Activated CD8-positive, alpha-beta T cell treated with anti-CD3 and anti-CD28 coated beads, Interleukin-2, amount 10 ng/mL, durations not matched to agents 7 days and 5 days (primary cell): ENCODE measurements at regions not wholly inside any gene's neighbourhood (a gene's known extent, or its start where the extent isn't known, plus 50 kb on each side); places are given as distances from the start of the nearest gene placed in this dataset. TPM values are rescaled to one million over a fixed set of nuclear protein-coding genes. Genes with fewer than 3 reads are reported as not detected.

ENCODE experiments used
- ATAC-seq: fragments of 150-1000 bp; cut with Tn5 transposase; one replicate; pipeline ENCODE4 v1.10.0; 2021; ENCODE audit warnings: moderate library complexity
- CTCF ChIA-PET: fragments of 350-600 bp; sonication (Branson Sonifier 250); formaldehyde crosslinking; loops from one replicate; lab custom pipeline; 2021; ENCODE audit warnings: antibody characterized with exemption; lab: Charles Lee
- POLR2A ChIA-PET: fragments of 350-600 bp; sonication (Branson Sonifier 250); formaldehyde crosslinking; loops from one replicate; lab custom pipeline; 2021; ENCODE audit warnings: antibody characterized with exemption; lab: Charles Lee
- DNase-seq: peaks from one replicate; pipeline ENCODE4 v3.0.0-alpha.2; 2020
- H3K27ac Mint-ChIP-seq: one replicate; pipeline ENCODE4 v1.8.0; 2021; ENCODE audit warnings: mild to moderate bottlenecking, mixed read lengths
- H3K27me3 Mint-ChIP-seq: one replicate; pipeline ENCODE4 v1.8.0; 2021; ENCODE audit warnings: low read depth, mixed read lengths
- H3K36me3 Mint-ChIP-seq: one replicate; pipeline ENCODE4 v1.8.0; 2021; ENCODE audit warnings: low read depth, mixed read lengths
- H3K4me1 Mint-ChIP-seq: one replicate; pipeline ENCODE4 v1.8.0; 2021; ENCODE audit warnings: low read depth, mixed read lengths
- H3K4me3 Mint-ChIP-seq: one replicate; pipeline ENCODE4 v1.8.0; 2021; ENCODE audit warnings: mild to moderate bottlenecking, mixed read lengths
- H3K9me3 Mint-ChIP-seq: one replicate; pipeline ENCODE4 v1.8.0; 2022; ENCODE audit warnings: mixed read lengths; ENCODE audit not compliant: insufficient read depth
- microRNA-seq: library from miRNA; unstranded; fragments of <30 nt; microRNA quantifications from one replicate; pipeline ENCODE4 v1.2.0, GENCODE V29; 2022

DNA sequence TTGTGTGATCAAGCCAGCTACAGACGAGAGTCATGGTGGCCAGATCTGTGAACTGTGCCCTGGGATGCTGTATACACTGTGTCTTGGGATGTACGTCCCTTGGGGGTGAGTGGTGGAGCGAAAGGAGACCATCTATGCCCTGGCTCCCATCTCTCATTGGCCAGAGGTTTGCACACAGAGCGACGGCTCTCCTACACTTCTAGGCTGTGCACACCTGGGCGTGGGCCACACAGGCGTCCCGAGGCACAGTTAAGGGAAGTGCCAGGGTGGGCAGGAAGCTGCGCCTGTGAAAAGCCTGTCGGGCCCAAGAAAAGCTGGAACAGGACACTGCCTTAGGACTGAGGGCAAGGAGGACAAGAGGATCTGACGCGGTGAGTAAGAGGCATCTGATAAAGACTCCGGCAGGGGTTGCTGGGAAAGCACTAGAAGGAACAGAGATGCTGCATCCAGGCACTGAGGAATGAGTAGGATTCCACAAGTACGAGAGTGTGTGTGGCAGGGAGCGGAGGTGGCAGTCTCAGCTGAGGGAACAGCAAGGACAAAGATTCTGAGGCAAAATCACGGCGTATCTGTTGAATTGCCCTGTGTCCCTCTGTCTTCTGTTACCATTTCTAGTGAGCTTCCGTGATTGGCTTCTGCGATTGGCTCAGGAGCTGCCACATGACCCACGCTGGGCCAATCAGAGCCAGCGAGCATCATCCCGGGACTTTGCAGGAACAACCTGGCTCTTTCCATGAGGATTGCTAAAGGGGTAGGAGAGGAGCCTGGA lies 67.9 kb upstream of the ZBTB40 start:
- POLR2A ChIA-PET: no interaction called here
- H3K27me3 Mint-ChIP-seq: peaks cover 26% of the 10 kb centered on the region
- H3K9me3 Mint-ChIP-seq: no peaks in the 10 kb centered on the region
- H3K4me1 Mint-ChIP-seq: no peaks in the 10 kb centered on the region
- H3K36me3 Mint-ChIP-seq: no peaks in the 10 kb centered on the region
- ATAC-seq: no peak
- H3K27ac Mint-ChIP-seq: no peak overlapping the region
- CTCF ChIA-PET: interaction anchor here (0.6 to 1.0 kb wide), 2 partner anchors 33 to 46 kb away, joined by 3 read pairs; no protein-coding TSS in a partner anchor
- no peak for DNase-seq
- no peak overlapping the region for H3K4me3 Mint-ChIP-seq

- Mint-ChIP-seq H3K36me3 (no peaks in the 10 kb centered on the region), H3K27ac (no peak overlapping the region), H3K9me3 (no peaks in the 10 kb centered on the region), H3K4me3 (no peak overlapping the region), H3K4me1 (no peaks in the 10 kb centered on the region), H3K27me3 (peaks cover 29% of the 10 kb centered on the region)
- ChIA-PET POLR2A (no interaction called here), CTCF (no interaction called here)
- DNase-seq (no peak), ATAC-seq (no peak)
These were observed 66.1 kb upstream of the ZBTB40 start for GRCh38 chr1:22385537-22385936.

GRCh38 chr1:22386774-22387173 lies 64.9 kb upstream of the ZBTB40 start:
- Mint-ChIP-seq H3K4me1 (no peaks in the 10 kb centered on the region), H3K27ac (no peak overlapping the region), H3K4me3 (no peak overlapping the region), H3K9me3 (no peaks in the 10 kb centered on the region), H3K27me3 (peaks cover 31% of the 10 kb centered on the region), H3K36me3 (no peaks in the 10 kb centered on the region)
- ChIA-PET CTCF (no interaction called here), POLR2A (no interaction called here)
- DNase-seq (no peak), ATAC-seq (no peak)

DNA sequence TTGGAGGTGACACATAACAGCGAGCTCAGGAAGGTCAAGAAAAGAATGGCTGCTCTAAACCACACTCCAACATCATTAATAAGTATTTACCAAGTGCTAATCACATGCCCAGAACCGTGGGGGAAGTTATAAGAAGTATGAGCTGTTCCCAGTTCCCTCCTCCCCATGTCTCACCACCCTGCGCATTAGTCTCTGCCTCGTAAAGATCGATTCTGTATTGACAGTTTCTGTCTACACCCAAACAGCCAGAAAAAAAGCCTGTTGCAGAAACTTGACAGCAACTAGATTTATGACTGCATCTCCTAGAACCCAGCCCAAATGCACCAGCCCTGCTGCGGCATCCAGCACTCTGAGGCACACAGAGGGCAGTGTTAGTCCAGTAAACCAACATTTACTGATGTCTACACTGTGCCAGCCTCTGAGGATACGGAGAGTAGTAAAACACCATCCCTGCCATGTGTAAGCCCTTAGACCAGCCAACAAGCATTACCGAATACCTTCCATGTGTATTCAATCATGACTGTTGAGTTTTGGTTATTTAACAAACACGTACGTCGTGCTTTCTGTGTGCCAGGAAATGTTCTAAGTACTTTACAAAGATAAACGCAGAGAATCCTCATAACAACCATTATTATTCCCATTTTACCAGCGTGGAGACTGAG lies 63.6 kb upstream of the ZBTB40 start:
- POLR2A ChIA-PET: no interaction called here

GRCh38 chr1:22388671-22389450 lies 62.8 kb upstream of the ZBTB40 start:
- H3K27ac Mint-ChIP-seq: no peak overlapping the region
- H3K4me3 Mint-ChIP-seq: no peak overlapping the region
- H3K4me1 Mint-ChIP-seq: no peaks in the 10 kb centered on the region
- POLR2A ChIA-PET: no interaction called here
- H3K27me3 Mint-ChIP-seq: peaks cover 40% of the 10 kb centered on the region
- DNase-seq (no peak), ATAC-seq (peak; percentile 19)
- no peaks in the 10 kb centered on the region for H3K36me3 Mint-ChIP-seq
- no peaks in the 10 kb centered on the region for H3K9me3 Mint-ChIP-seq
- CTCF ChIA-PET: no interaction called here

More for the DNA sequence above, 63.6 kb upstream of the ZBTB40 start:
- no peak overlapping the region for H3K4me3 Mint-ChIP-seq
- CTCF ChIA-PET: no interaction called here
- H3K4me1 Mint-ChIP-seq: no peaks in the 10 kb centered on the region
- no peaks in the 10 kb centered on the region for H3K9me3 Mint-ChIP-seq
- DNase-seq: no peak
- H3K36me3 Mint-ChIP-seq: no peaks in the 10 kb centered on the region
- ATAC-seq: no peak
- peaks cover 35% of the 10 kb centered on the region for H3K27me3 Mint-ChIP-seq
- no peak overlapping the region for H3K27ac Mint-ChIP-seq

DNA sequence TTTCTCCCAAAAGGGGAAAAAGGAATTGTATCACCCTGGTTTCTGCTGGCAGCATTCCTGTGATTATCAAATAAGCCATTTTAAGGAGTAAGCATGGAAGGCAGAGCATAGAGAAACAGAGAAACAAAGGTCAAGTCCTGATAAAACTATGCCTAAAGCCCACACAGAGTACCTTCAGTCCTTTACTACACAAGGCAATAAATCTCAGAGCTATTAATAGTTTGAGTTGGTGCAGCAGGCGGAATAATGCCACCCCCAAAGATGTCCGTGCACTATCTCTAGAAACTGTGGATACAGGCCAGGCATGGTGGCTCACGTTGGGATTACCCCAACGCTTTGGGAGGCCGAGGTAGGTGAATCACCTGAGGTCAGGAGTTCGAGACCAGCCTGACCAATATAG lies 58.1 kb upstream of the ZBTB40 start:
- no peak overlapping the region for H3K4me3 Mint-ChIP-seq
- no peak for DNase-seq
- H3K27ac Mint-ChIP-seq: no peak overlapping the region
- H3K27me3 Mint-ChIP-seq: peaks cover 62% of the 10 kb centered on the region
- POLR2A ChIA-PET: no interaction called here
- peaks cover 9% of the 10 kb centered on the region for H3K4me1 Mint-ChIP-seq
- H3K36me3 Mint-ChIP-seq: no peaks in the 10 kb centered on the region
- CTCF ChIA-PET: no interaction called here
- H3K9me3 Mint-ChIP-seq: no peaks in the 10 kb centered on the region
- no peak for ATAC-seq

DNA sequence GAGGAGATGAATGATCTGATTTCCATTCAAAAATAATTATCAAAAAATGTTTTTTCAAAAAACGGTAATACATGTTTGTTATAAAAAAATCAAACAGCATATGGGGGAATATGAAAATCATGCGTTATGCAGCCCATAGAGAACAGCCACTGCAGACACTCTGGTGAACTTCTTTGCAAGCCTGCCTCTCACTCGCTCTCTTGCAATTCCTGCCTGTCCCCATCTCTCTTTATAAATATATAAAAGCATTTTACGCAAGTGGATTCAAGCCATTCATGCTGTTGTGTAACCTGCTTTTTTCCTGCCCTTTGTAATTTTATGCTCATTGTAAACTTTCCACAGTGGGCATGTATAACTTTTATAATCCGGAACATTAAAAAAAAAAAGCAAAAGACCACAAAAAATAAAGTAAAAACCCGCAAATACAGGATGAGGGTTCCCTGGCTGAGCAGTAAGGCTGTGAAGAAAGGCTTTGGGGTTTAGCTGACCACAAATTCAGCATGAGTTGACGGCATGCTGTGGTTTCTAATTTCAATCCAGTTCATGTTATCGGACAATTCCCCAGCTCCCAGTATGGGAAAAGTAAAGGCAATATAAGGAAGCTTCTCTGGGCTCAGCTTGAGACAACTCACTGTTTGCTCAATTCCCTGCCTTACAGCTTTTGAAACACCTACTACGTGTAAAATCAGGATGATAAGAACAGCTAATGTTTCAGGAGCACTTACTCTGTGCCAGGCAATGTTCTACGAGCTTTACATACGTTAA lies 52.8 kb upstream of the ZBTB40 start:
- ChIA-PET POLR2A (no interaction called here), CTCF (interaction anchor here (1.2 kb wide), 1 partner anchor 18 kb away, joined by 4 read pairs; no protein-coding TSS in a partner anchor)
- Mint-ChIP-seq H3K27ac (no peak overlapping the region), H3K27me3 (peaks cover 76% of the 10 kb centered on the region), H3K4me3 (no peak overlapping the region), H3K4me1 (peaks cover 19% of the 10 kb centered on the region), H3K36me3 (no peaks in the 10 kb centered on the region), H3K9me3 (no peaks in the 10 kb centered on the region)
- ATAC-seq: peak; percentile 55
- DNase-seq: peak; percentile 54

DNA sequence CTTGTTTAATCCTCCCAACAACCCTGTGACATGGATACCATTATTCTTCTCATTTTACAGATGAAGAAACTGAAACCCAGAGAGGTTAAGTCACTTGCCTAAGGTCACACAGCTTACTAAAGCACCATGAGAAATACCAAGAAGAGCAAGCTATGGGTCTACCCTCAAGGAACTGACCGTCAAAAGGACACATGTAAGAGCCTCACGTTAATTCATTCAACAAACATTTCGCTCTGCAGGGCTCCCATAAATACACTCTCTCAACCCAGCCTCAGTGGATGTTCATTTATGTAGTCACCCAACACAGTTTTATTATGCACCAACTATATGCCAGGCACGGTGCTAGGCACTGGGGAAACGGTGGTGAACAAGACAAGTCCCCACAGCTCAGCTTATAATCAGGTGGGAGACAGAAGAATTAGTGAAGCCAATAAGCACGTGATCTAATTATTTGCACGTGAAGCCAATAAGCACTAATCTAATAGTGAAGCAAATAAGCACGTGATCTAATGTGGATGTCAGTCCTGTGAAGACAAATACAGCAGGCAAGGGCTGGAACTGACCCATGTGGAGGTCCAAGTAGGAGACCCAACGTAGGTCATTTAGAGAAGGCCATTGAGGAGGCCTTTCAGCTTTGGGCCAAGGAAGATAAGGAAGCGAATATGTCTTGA lies 52.1 kb upstream of the ZBTB40 start:
- Mint-ChIP-seq H3K9me3 (no peaks in the 10 kb centered on the region), H3K36me3 (no peaks in the 10 kb centered on the region), H3K4me1 (peaks cover 19% of the 10 kb centered on the region), H3K27ac (no peak overlapping the region), H3K27me3 (peaks cover 78% of the 10 kb centered on the region), H3K4me3 (no peak overlapping the region)
- ATAC-seq: no peak
- ChIA-PET CTCF (interaction anchor here (1.2 kb wide), 1 partner anchor 17 kb away, joined by 4 read pairs; no protein-coding TSS in a partner anchor), POLR2A (no interaction called here)
- no peak for DNase-seq

Small RNA genes in the stretch of these regions (microRNA-seq; reads per million reads assigned to microRNA genes)
- not detected for gene MIR4418
